Mucosa of descending colon (tissue), 3 donors: ENCODE measurements at regions not wholly inside any gene's neighbourhood (a gene's known extent, or its start where the extent isn't known, plus 50 kb on each side); places are given as distances from the start of the nearest gene placed in this dataset.

Source experiments
- ATAC-seq: fragments of 200-7000 bp; cut with Tn5 transposase; one replicate; pipeline ENCODE4 v1.9.1; 2020; ENCODE audit warnings: mild to moderate bottlenecking, moderate library complexity
- DNase-seq, 3 donors: peaks; one replicate each; pipeline ENCODE4 v3.0.0-alpha.2; 2020
- H3K36me3 ChIP-seq: fragments of 200-600 bp; one replicate; pipeline ENCODE4 v1.8.0; 2021; ENCODE audit warnings: low read depth, mild to moderate bottlenecking
- H3K4me1 ChIP-seq: fragments of 200-600 bp; one replicate; pipeline ENCODE4 v1.8.0; 2021; ENCODE audit warnings: low read depth, mild to moderate bottlenecking
- H3K4me3 ChIP-seq: fragments of 200-600 bp; one replicate; pipeline ENCODE4 v1.8.0; 2021; ENCODE audit warnings: mild to moderate bottlenecking
- H3K9me3 ChIP-seq: fragments of 200-600 bp; one replicate; pipeline ENCODE4 v1.8.0; 2021; ENCODE audit warnings: mild to moderate bottlenecking
- CTCF ChIP-seq: fragments of 200-600 bp; IDR thresholded peaks from one replicate; pipeline ENCODE4 v1.8.0; 2022; ENCODE audit warnings: antibody characterized with exemption, mild to moderate bottlenecking
- intact Hi-C, 2 donors: fragments of 100-400 bp; cut with DNase I in 1 of 2; cut with micrococcal nuclease in 1 of 2; formaldehyde crosslinking; loops; one replicate each; pipeline versions ENCODE4 v1.11.0 to v1.11.1; 2022; cut with DNase I, micrococcal nuclease
- donor health status: DM: no; HTN: no; CAD: no; lungs with moderate emphysema.
- donor health status: DM: no; HTN: no; CAD: no.
- donor health status: DM: no; HTN: yes; CAD: no.

GRCh38 chr3:182000447-182000846, 288.7 kb downstream of the SOX2 start:
- no peak overlapping the region for H3K4me3 ChIP-seq
- intact Hi-C loops = no loop called here
- no peak for DNase-seq
- TF ChIP-seq CTCF = no peak
- no peaks in the 10 kb centered on the region for H3K9me3 ChIP-seq
- no peaks in the 10 kb centered on the region for H3K4me1 ChIP-seq
- ATAC-seq = no peak
- H3K36me3 ChIP-seq = no peaks in the 10 kb centered on the region

GRCh38 chr3:182005219-182005618, 293.5 kb downstream of the SOX2 start:
- Histone ChIP-seq H3K9me3 (no peaks in the 10 kb centered on the region), H3K4me1 (no peaks in the 10 kb centered on the region), H3K4me3 (no peak overlapping the region), H3K36me3 (no peaks in the 10 kb centered on the region)
- ATAC-seq = no peak
- no peak for TF ChIP-seq CTCF
- no peak for DNase-seq
- intact Hi-C loops = no loop called here

- no peaks in the 10 kb centered on the region for H3K9me3 ChIP-seq
- no peak for DNase-seq
- intact Hi-C loops = no loop called here
Observed at GRCh38 chr3:182005701-182006100, 294.0 kb downstream of the SOX2 start.

GRCh38 chr3:182006431-182006830, 294.7 kb downstream of the SOX2 start:
- DNase-seq (no peak), ATAC-seq (no peak)
- no peak for TF ChIP-seq CTCF
- intact Hi-C loops = no loop called here
- H3K9me3 ChIP-seq = no peaks in the 10 kb centered on the region
- no peaks in the 10 kb centered on the region for H3K36me3 ChIP-seq
- no peak overlapping the region for H3K4me3 ChIP-seq
- H3K4me1 ChIP-seq = no peaks in the 10 kb centered on the region

More at GRCh38 chr3:182005701-182006100, 294.0 kb downstream of the SOX2 start:
- no peaks in the 10 kb centered on the region for H3K4me1 ChIP-seq
- no peak for TF ChIP-seq CTCF
- no peak overlapping the region for H3K4me3 ChIP-seq
- no peak for ATAC-seq
- H3K36me3 ChIP-seq = no peaks in the 10 kb centered on the region

- no peak for TF ChIP-seq CTCF
- ATAC-seq (no peak), DNase-seq (no peak)
- no peaks in the 10 kb centered on the region for H3K4me1 ChIP-seq
- no peaks in the 10 kb centered on the region for H3K9me3 ChIP-seq
- intact Hi-C loops = no loop called here
- H3K4me3 ChIP-seq = no peak overlapping the region
- no peaks in the 10 kb centered on the region for H3K36me3 ChIP-seq
Observed at GRCh38 chr3:182007441-182007840, 295.7 kb downstream of the SOX2 start.

GRCh38 chr3:182018361-182018760, 306.6 kb downstream of the SOX2 start:
- no peaks in the 10 kb centered on the region for H3K4me1 ChIP-seq
- TF ChIP-seq CTCF = no peak
- DNase-seq = no peak
- no peak for ATAC-seq
- intact Hi-C loops = no loop called here
- H3K4me3 ChIP-seq = no peak overlapping the region
- H3K36me3 ChIP-seq = no peaks in the 10 kb centered on the region
- no peaks in the 10 kb centered on the region for H3K9me3 ChIP-seq
